ENCODE measurements at regions not wholly inside any gene's neighbourhood (a gene's known extent, or its start where the extent isn't known, plus 50 kb on each side); places are given as distances from the start of the nearest gene placed in this dataset.

DNA sequence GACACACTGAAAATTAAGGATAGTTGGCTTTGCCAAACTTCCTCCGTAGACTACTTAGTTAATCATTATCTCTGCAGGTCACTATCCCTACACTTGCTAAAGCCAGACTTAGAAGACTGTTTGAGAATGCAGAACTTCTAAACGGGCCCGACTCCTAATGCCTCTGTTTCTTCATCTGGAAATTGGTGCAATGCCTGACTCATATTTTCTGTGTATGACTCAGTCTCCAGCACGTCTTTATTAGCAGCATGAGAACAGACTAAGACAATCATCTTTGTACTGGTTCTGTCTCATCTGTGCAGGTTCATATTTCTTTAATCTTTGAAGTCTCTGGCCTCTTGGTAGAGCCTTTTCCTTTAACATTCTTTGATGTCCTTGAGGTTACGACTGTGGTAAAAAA lies 411.9 kb upstream of the ACTRT1 start:
- no peaks in the 10 kb centered on the region for H4K20me1 ChIP-seq (ENCODE audit: insufficient read depth, poor library complexity, severe bottlenecking)
- H3K27ac ChIP-seq, result no peak overlapping the region
- H3K4me2 ChIP-seq, result no peak overlapping the region
- H3K9me3 ChIP-seq (ENCODE audit: low read depth), result no peaks in the 10 kb centered on the region
- H3K27me3 ChIP-seq, result no peaks in the 10 kb centered on the region
- no peak overlapping the region for H2AFZ ChIP-seq
- no peaks in the 10 kb centered on the region for H3K79me2 ChIP-seq
- H3K4me1 ChIP-seq (ENCODE audit: insufficient read depth), result no peaks in the 10 kb centered on the region
- H3K36me3 ChIP-seq (replicated peaks; ENCODE audit: insufficient read depth, low read depth), result no peaks in the 10 kb centered on the region
- no peaks in the 10 kb centered on the region for H3K9me2 ChIP-seq (replicated peaks; ENCODE audit: insufficient read depth)
- 58% methylated on average over 5 of the region's 5 CpGs for WGBS (ENCODE audit: low lambda C conversion rate, missing lambda C conversion rate)
- DNase-seq (ENCODE audit: low spot score), result peak; percentile 6
- TF ChIP-seq EZH2phosphoT487 (IDR thresholded peaks at IDR 0.05; ENCODE audit: low read depth, severe bottlenecking, unreplicated experiment), result no peak
- no peak overlapping the region for H3K4me3 ChIP-seq

DNA sequence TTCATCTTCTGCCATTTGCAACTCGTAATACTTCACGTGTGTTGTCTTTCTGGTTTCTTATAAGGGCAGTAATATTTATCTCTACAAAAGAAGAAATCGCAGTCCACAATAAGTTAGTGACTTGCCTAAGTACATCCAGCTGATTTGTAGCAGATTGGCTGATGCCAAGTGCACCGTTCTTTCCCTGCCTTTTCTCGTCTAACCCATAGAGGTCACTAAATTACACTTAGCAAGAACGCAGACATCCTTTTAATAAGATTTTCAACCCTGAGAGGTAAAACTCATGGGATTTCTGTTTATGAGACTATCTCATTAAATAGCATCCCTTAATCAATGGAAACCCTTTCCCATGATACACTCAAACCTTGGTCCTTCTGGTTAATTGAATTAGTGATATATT lies 408.6 kb upstream of the ACTRT1 start:
- Histone ChIP-seq H3K27ac (no peak overlapping the region), H4K20me1 (ENCODE audit: insufficient read depth, poor library complexity, severe bottlenecking) (no peaks in the 10 kb centered on the region), H3K4me2 (no peak overlapping the region), H3K9me2 (replicated peaks; ENCODE audit: insufficient read depth) (no peaks in the 10 kb centered on the region), H3K4me1 (ENCODE audit: insufficient read depth) (no peaks in the 10 kb centered on the region), H3K9me3 (ENCODE audit: low read depth) (no peaks in the 10 kb centered on the region), H3K4me3 (no peak overlapping the region), H2AFZ (no peak overlapping the region), H3K27me3 (no peaks in the 10 kb centered on the region), H3K36me3 (replicated peaks; ENCODE audit: insufficient read depth, low read depth) (no peaks in the 10 kb centered on the region), H3K79me2 (no peaks in the 10 kb centered on the region)
- 48% methylated on average over 6 of the region's 6 CpGs for WGBS (ENCODE audit: low lambda C conversion rate, missing lambda C conversion rate)
- peak; percentile 13 for DNase-seq (ENCODE audit: low spot score)
- TF ChIP-seq, protein P1, sequence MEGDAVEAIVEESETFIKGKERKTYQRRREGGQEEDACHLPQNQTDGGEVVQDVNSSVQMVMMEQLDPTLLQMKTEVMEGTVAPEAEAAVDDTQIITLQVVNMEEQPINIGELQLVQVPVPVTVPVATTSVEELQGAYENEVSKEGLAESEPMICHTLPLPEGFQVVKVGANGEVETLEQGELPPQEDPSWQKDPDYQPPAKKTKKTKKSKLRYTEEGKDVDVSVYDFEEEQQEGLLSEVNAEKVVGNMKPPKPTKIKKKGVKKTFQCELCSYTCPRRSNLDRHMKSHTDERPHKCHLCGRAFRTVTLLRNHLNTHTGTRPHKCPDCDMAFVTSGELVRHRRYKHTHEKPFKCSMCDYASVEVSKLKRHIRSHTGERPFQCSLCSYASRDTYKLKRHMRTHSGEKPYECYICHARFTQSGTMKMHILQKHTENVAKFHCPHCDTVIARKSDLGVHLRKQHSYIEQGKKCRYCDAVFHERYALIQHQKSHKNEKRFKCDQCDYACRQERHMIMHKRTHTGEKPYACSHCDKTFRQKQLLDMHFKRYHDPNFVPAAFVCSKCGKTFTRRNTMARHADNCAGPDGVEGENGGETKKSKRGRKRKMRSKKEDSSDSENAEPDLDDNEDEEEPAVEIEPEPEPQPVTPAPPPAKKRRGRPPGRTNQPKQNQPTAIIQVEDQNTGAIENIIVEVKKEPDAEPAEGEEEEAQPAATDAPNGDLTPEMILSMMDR (IDR thresholded peaks at IDR 0.05; ENCODE audit: poor library complexity), result peak; percentile 21
- TF ChIP-seq EZH2 (IDR thresholded peaks at IDR 0.05; ENCODE audit: borderline replicate concordance) (no peak), EZH2phosphoT487 (IDR thresholded peaks at IDR 0.05; ENCODE audit: low read depth, severe bottlenecking, unreplicated experiment) (no peak)

DNA sequence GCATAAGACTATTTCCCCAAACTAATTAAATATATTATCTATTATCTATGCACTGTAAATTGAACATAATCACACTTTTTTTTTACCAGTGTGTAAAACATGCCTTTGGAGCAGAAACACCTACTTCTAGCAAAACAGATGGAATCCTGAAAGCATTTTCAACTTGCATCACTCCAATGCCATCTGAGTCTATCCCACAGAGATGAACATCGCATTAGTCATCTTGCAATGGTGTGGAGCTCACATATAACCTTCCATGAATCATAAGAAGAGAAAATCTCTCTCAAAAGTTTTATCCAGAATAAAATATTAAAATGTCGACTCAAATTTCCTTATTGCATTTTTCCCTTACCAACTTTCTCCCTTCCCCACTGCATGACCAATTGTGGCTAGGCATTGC lies 406.7 kb upstream of the ACTRT1 start:
- Histone ChIP-seq H2AFZ (no peak overlapping the region), H3K4me2 (no peak overlapping the region), H3K4me1 (ENCODE audit: insufficient read depth) (no peaks in the 10 kb centered on the region), H4K20me1 (ENCODE audit: insufficient read depth, poor library complexity, severe bottlenecking) (no peaks in the 10 kb centered on the region), H3K9me2 (replicated peaks; ENCODE audit: insufficient read depth) (no peaks in the 10 kb centered on the region), H3K36me3 (replicated peaks; ENCODE audit: insufficient read depth, low read depth) (no peaks in the 10 kb centered on the region), H3K79me2 (no peaks in the 10 kb centered on the region), H3K9me3 (ENCODE audit: low read depth) (no peaks in the 10 kb centered on the region), H3K27me3 (no peaks in the 10 kb centered on the region), H3K27ac (no peak overlapping the region), H3K4me3 (no peak overlapping the region)
- no peak for DNase-seq (ENCODE audit: low spot score)
- 70% methylated on average over 2 of the region's 2 CpGs for WGBS (ENCODE audit: low lambda C conversion rate, missing lambda C conversion rate)
- TF ChIP-seq, protein P1 (IDR thresholded peaks at IDR 0.05; ENCODE audit: poor library complexity), result no peak
- TF ChIP-seq EZH2 (IDR thresholded peaks at IDR 0.05; ENCODE audit: borderline replicate concordance) (no peak), EZH2phosphoT487 (IDR thresholded peaks at IDR 0.05; ENCODE audit: low read depth, severe bottlenecking, unreplicated experiment) (no peak)

DNA sequence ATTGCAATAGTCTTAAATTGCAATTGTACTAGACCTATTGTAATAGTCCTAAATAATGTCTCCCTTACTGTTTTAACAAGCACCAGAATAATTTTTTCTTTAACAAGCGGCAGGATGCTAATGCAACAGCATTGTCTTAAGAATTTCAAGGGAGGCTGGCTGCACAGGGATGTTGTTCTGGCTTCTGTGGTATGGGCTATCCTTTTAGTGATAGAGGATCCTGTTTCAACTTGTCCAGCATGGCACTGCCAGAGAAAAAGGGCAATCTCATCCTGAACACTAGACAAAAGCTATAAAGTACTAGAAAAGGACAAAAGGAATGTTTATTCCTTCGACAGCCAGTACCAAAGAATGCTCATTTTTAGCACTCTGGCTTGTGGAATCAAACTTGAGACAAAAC lies 405.5 kb upstream of the ACTRT1 start:
- no peak overlapping the region for H3K4me3 ChIP-seq
- no peaks in the 10 kb centered on the region for H3K36me3 ChIP-seq (replicated peaks; ENCODE audit: insufficient read depth, low read depth)
- no peak for DNase-seq (ENCODE audit: low spot score)
- no peaks in the 10 kb centered on the region for H3K9me3 ChIP-seq (ENCODE audit: low read depth)
- no peak overlapping the region for H3K27ac ChIP-seq
- no peaks in the 10 kb centered on the region for H3K27me3 ChIP-seq
- H3K9me2 ChIP-seq (replicated peaks; ENCODE audit: insufficient read depth), result no peaks in the 10 kb centered on the region
- WGBS (ENCODE audit: low lambda C conversion rate, missing lambda C conversion rate), result 69% methylated on average over 2 of the region's 2 CpGs
- TF ChIP-seq EZH2phosphoT487 (IDR thresholded peaks at IDR 0.05; ENCODE audit: low read depth, severe bottlenecking, unreplicated experiment) (no peak), EZH2 (IDR thresholded peaks at IDR 0.05; ENCODE audit: borderline replicate concordance) (no peak)
- TF ChIP-seq, protein P1 (IDR thresholded peaks at IDR 0.05; ENCODE audit: poor library complexity), result no peak
- H2AFZ ChIP-seq, result no peak overlapping the region
- no peak overlapping the region for H3K4me2 ChIP-seq
- H3K79me2 ChIP-seq, result no peaks in the 10 kb centered on the region
- no peaks in the 10 kb centered on the region for H4K20me1 ChIP-seq (ENCODE audit: insufficient read depth, poor library complexity, severe bottlenecking)
- H3K4me1 ChIP-seq (ENCODE audit: insufficient read depth), result no peaks in the 10 kb centered on the region

Measured in hepatocyte (in vitro differentiated cells).